ENCODE measurements at regions not wholly inside any gene's neighbourhood (a gene's known extent, or its start where the extent isn't known, plus 50 kb on each side); places are given as distances from the start of the nearest gene placed in this dataset.
A peak's percentile ranks its signal among the peaks of the same experiment; 100 is the strongest.

GRCh38 chr9:34899535-34900158 lies 58.4 kb upstream of the PHF24 start:
- no peak overlapping the region for H3K27ac Mint-ChIP-seq
- Histone ChIP-seq H3K79me1 (ENCODE audit: insufficient read depth, low read depth, low read length, poor library complexity, severe bottlenecking) (no peaks in the 10 kb centered on the region), H2BK120ac (ENCODE audit: low read depth, low read length, poor library complexity, severe bottlenecking) (no peak overlapping the region), H2AK5ac (ENCODE audit: insufficient read length, low read length) (no peak overlapping the region), H3K56ac (ENCODE audit: insufficient read length, low read depth, low read length) (no peak overlapping the region), H3K4ac (ENCODE audit: low read depth, low read length) (no peak overlapping the region), H4K8ac (replicated peaks; ENCODE audit: insufficient read length, low read depth, low read length) (no peak overlapping the region), H3K18ac (ENCODE audit: insufficient read length, low read depth, low read length) (no peak overlapping the region), H3K4me1 (ENCODE audit: insufficient read depth, low read length) (no peaks in the 10 kb centered on the region), H4K5ac (ENCODE audit: insufficient read length, low read depth, low read length) (no peak overlapping the region), H2BK20ac (ENCODE audit: low read depth, low read length, poor library complexity, severe bottlenecking) (no peak overlapping the region), H4K20me1 (ENCODE audit: control insufficient read depth, insufficient read depth, insufficient read length) (no peaks in the 10 kb centered on the region), H3K23me2 (ENCODE audit: insufficient read length, low read depth, low read length, poor library complexity, severe bottlenecking) (no peaks in the 10 kb centered on the region), H3T11ph (ENCODE audit: low read length) (no peak overlapping the region), H3K23ac (ENCODE audit: insufficient read length, low read depth, low read length) (no peak overlapping the region), H3K27me3 (ENCODE audit: insufficient read depth, low read length) (no peaks in the 10 kb centered on the region; the same call in 1 of the 2 replicates), H2BK15ac (ENCODE audit: low read depth, low read length) (no peak overlapping the region), H3K14ac (ENCODE audit: insufficient read depth, low read length) (no peak overlapping the region), H2BK12ac (ENCODE audit: insufficient read length, low read depth, low read length) (no peak overlapping the region), H3K9ac (ENCODE audit: extremely low read depth, insufficient read length, low read length) (no peak overlapping the region), H3K4me2 (ENCODE audit: insufficient read depth, insufficient read length, low read length) (no peak overlapping the region), H4K91ac (ENCODE audit: insufficient read length, low read depth, low read length) (no peak overlapping the region), H2BK5ac (ENCODE audit: insufficient read length, low read length) (no peak overlapping the region), H3K79me2 (ENCODE audit: insufficient read depth, low read length) (no peaks in the 10 kb centered on the region), H2AFZ (ENCODE audit: low read length) (no peak overlapping the region), H3K9me3 (ENCODE audit: control insufficient read depth, low read depth, low read length) (no peaks in the 10 kb centered on the region), H3K27ac (ENCODE audit: insufficient read length, low read depth, low read length) (no peak overlapping the region)
- H3K9me3 Mint-ChIP-seq: no peaks in the 10 kb centered on the region
- H3K27me3 Mint-ChIP-seq (ENCODE audit: low read depth): peaks cover 41% of the 10 kb centered on the region
- DNase-seq: peak; percentile 81
- no peak overlapping the region for H3K4me3 Mint-ChIP-seq
- no peaks in the 10 kb centered on the region for H3K36me3 Mint-ChIP-seq (ENCODE audit: insufficient read depth in 1 of 3, low read depth in 3 of 3)
- peak; percentile 89 for TF ChIP-seq CTCF (conservative IDR thresholded peaks at IDR 0.05)
- no CpG with 5 or more reads among the region's 7 CpGs for WGBS (ENCODE audit: extremely low coverage, insufficient read length, low lambda C conversion rate)
- peaks cover 1% of the 10 kb centered on the region in 2 experiments for H3K4me1 Mint-ChIP-seq

All from H9 (cell line).